T-helper 1 cell treated with Interleukin-12 subunit alpha and Interleukin-12 subunit beta and Interleukin-4 antibody, amounts not matched to agents 30 μg/mL and 1 μg/mL, for 36 hours (primary cell): ENCODE measurements at regions not wholly inside any gene's neighbourhood (a gene's known extent, or its start where the extent isn't known, plus 50 kb on each side); places are given as distances from the start of the nearest gene placed in this dataset.
"Not testable (repeated sequence)": the region's sequence is repeated elsewhere in the genome, so short reads cannot be mapped to it uniquely, and the experiment has no call there.

Experiments
- H3K27ac Mint-ChIP-seq: one replicate; pipeline ENCODE4 v1.8.0; 2021; ENCODE audit warnings: mild to moderate bottlenecking, mixed read lengths
- H3K27me3 Mint-ChIP-seq: one replicate; pipeline ENCODE4 v1.8.0; 2021; ENCODE audit warnings: low read depth, mixed read lengths
- H3K36me3 Mint-ChIP-seq: one replicate; pipeline ENCODE4 v1.8.0; 2021; ENCODE audit warnings: low read depth, mixed read lengths
- H3K4me1 Mint-ChIP-seq: one replicate; pipeline ENCODE4 v1.8.0; 2021; ENCODE audit warnings: low read depth, mixed read lengths
- H3K4me3 Mint-ChIP-seq: one replicate; pipeline ENCODE4 v1.8.0; 2021; ENCODE audit warnings: mild to moderate bottlenecking, moderate library complexity, mixed read lengths
- H3K9me3 Mint-ChIP-seq: one replicate; pipeline ENCODE4 v1.8.0; 2021; ENCODE audit warnings: mixed read lengths

- Mint-ChIP-seq H3K9me3 (peaks cover 2% of the 10 kb centered on the region), H3K27ac (no peak overlapping the region), H3K27me3 (peaks cover 5% of the 10 kb centered on the region), H3K4me3 (no peak overlapping the region), H3K36me3 (no peaks in the 10 kb centered on the region), H3K4me1 (no peaks in the 10 kb centered on the region)
Observed at GRCh38 chr7:149334930-149335329, 72.9 kb downstream of the ZNF783 start.

DNA sequence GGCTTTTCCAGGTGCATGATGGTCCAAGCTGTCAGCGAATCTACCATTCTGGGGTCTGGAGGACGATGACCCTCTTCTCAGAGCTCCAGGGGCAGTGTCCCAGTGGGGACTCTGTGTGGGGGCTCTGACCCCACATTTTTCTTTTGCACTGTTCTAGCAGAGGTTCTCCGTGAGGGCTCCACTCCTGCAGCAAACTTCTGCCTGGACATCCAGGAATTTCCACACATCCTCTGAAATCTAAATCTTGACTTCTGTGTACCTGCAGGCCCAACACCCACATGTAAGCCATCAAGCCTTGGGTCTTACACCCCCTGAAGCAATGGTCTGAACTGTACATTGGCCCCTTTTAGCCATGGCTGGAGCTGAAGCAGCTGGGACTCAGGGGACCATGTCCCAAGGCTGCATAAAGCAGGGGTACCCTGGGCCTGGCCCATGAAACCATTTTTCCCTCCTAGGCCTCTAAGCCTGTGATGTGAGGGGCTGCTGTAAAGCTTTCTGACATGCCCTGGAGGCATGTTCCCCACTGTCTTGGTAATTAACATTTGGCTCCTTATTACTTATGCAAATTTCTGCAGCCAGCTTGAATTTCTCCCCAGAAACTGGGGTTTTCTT, 86.9 kb downstream of the ZNF783 start:
- Mint-ChIP-seq H3K27me3 (peaks cover 10% of the 10 kb centered on the region), H3K4me3 (no peak overlapping the region), H3K4me1 (no peaks in the 10 kb centered on the region), H3K9me3 (peaks cover 52% of the 10 kb centered on the region), H3K36me3 (peaks cover 2% of the 10 kb centered on the region), H3K27ac (no peak overlapping the region)

DNA sequence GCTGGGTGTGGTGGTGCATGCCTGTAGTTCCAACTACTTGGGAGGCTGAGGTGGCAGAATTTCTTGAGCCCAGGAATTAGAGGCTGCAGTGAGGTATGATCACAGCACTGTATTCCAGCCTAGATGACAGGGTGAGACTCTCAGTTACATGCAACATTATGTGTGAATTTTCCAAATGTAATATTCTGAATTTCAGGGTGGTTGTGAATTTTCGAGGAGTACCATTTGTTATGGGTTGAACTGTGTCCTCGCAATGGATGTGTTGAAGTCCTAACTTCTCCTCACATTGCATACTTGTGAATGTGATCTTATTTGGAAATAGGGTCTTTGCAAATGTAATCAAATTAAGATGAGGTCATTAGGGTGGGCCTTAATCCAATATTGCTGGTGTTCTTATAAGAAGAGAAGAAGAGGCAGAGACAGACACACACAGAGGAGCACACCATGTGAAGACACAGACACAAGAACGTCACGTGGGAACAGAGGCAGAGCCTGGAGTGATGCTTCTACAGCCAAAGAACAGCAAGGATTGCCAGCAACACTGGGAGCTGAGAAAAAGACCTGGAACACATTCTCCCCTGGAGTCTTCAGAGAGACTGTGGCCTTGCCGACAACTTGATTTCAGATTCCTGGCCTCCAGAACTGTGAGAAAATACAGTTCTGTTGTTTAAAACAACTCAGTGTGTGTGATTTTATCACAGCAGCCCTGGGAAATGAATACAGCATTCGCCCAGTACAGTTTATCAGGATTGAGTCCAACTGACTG, 91.9 kb downstream of the ZNF783 start:
- H3K9me3 Mint-ChIP-seq: peaks cover 20% of the 10 kb centered on the region

GRCh38 chr7:149355035-149355389, 93.0 kb downstream of the ZNF783 start:
- H3K4me3 Mint-ChIP-seq, H3K27ac Mint-ChIP-seq, H3K4me1 Mint-ChIP-seq, H3K27me3 Mint-ChIP-seq, H3K36me3 Mint-ChIP-seq: not testable (repeated sequence)
- peaks cover 21% of the 10 kb centered on the region for H3K9me3 Mint-ChIP-seq

More for the DNA sequence above, 91.9 kb downstream of the ZNF783 start:
- Mint-ChIP-seq H3K27ac (no peak overlapping the region), H3K4me1 (no peaks in the 10 kb centered on the region), H3K36me3 (no peaks in the 10 kb centered on the region), H3K27me3 (peaks cover 4% of the 10 kb centered on the region), H3K4me3 (no peak overlapping the region)

GRCh38 chr7:149355390-149356048, 93.5 kb downstream of the ZNF783 start:
- Mint-ChIP-seq H3K4me1 (no peaks in the 10 kb centered on the region), H3K4me3 (no peak overlapping the region), H3K27me3 (peaks cover 4% of the 10 kb centered on the region), H3K36me3 (no peaks in the 10 kb centered on the region), H3K27ac (no peak overlapping the region), H3K9me3 (peaks cover 22% of the 10 kb centered on the region)

DNA sequence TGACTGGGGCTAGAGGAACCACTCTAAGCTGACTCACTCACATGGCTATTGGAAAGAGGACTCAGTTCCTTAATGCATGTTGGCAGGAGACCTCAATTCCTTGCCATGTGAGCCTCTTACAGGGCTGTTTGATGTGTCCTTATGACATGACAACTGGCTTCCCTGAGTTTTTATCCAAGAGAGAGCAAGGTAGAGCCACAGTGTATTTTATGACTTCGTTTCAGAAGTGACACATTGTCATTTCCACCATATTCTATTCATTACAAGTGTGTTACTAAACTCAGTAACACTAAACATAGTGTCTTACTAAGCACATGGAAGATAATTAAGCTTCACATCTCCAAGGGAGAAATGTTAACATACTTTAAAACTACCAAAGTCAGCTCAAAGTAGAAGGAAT, 98.2 kb downstream of the ZNF777 start:
- H3K36me3 Mint-ChIP-seq: no peaks in the 10 kb centered on the region

GRCh38 chr7:149367418-149368180, 93.3 kb downstream of the ZNF777 start:
- Mint-ChIP-seq H3K27ac (no peak overlapping the region), H3K27me3 (no peaks in the 10 kb centered on the region), H3K36me3 (peaks cover 2% of the 10 kb centered on the region), H3K4me1 (no peaks in the 10 kb centered on the region), H3K4me3 (no peak overlapping the region), H3K9me3 (peaks cover 18% of the 10 kb centered on the region)

More for the DNA sequence above, 98.2 kb downstream of the ZNF777 start:
- H3K27ac Mint-ChIP-seq: no peak overlapping the region
- peaks cover 29% of the 10 kb centered on the region for H3K9me3 Mint-ChIP-seq
- H3K27me3 Mint-ChIP-seq: no peaks in the 10 kb centered on the region
- H3K4me3 Mint-ChIP-seq: no peak overlapping the region
- no peaks in the 10 kb centered on the region for H3K4me1 Mint-ChIP-seq

DNA sequence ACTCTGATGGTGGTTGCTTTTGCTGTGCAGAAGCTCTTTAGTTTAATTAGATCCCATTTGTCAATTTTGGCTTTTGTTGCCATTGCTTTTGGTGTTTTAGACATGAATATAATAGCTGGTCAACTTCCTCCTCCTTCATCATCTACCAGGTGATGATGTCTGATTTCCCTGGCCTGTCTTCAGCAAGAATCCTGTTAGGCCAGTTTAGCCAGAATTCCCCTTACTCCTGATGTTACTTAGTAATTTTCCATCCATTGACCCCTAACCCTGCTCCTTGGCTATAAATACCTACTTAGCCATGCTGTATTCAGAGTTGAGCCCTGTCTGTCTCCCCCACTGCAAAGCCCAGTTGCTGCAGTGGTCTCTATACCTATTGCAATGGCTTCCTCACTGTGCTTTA, 91.4 kb downstream of the ZNF777 start:
- no peaks in the 10 kb centered on the region for H3K4me1 Mint-ChIP-seq
- no peaks in the 10 kb centered on the region for H3K27me3 Mint-ChIP-seq
- no peak overlapping the region for H3K4me3 Mint-ChIP-seq
- no peak overlapping the region for H3K27ac Mint-ChIP-seq
- peaks cover 24% of the 10 kb centered on the region for H3K9me3 Mint-ChIP-seq
- H3K36me3 Mint-ChIP-seq: peaks cover 5% of the 10 kb centered on the region

DNA sequence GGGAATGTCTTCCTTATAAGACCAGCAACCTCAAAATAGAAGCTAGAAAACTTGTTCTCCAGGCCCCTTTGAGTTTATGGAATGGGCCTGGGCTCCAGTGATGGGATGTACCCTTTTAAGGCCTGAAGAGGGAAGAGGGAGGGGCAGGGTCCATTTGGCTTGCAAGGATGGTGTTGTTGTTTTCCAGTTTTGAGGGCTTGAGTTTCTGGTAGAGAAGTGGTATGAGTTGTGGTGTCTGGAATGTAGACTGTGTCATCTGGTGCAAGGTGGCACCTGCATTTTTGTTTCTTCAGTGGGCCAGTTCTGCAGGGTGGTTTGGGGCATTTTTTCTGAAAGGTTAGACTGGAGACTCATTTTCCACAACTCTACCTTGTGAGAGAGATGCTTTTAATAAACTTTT, 90.1 kb downstream of the ZNF777 start:
- no peaks in the 10 kb centered on the region for H3K4me1 Mint-ChIP-seq
- no peak overlapping the region for H3K4me3 Mint-ChIP-seq
- no peak overlapping the region for H3K27ac Mint-ChIP-seq
- peaks cover 21% of the 10 kb centered on the region for H3K9me3 Mint-ChIP-seq
- peaks cover 5% of the 10 kb centered on the region for H3K36me3 Mint-ChIP-seq
- H3K27me3 Mint-ChIP-seq: no peaks in the 10 kb centered on the region

DNA sequence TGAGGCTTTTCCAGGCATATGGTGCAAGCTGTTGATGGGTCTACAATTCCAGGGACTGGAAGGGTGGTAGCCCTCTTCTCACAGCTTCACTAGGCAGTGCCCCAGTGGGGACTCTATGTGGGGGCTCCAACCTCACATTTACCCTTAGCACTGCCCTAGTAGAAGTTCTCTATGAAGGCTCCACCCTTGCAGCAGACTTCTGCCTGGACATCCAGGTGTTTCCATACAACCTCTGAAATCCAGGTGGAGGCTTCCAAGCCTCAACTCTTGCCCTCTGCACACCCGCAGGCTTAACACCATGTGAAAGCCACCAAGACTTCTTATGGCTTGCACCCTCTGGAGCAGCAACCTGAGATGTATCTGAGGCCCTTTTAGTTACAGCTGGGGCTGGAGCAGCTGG, 87.8 kb downstream of the ZNF777 start:
- H3K36me3 Mint-ChIP-seq: peaks cover 5% of the 10 kb centered on the region
- no peak overlapping the region for H3K4me3 Mint-ChIP-seq
- H3K9me3 Mint-ChIP-seq: peaks cover 18% of the 10 kb centered on the region
- no peaks in the 10 kb centered on the region for H3K4me1 Mint-ChIP-seq
- no peaks in the 10 kb centered on the region for H3K27me3 Mint-ChIP-seq
- no peak overlapping the region for H3K27ac Mint-ChIP-seq

DNA sequence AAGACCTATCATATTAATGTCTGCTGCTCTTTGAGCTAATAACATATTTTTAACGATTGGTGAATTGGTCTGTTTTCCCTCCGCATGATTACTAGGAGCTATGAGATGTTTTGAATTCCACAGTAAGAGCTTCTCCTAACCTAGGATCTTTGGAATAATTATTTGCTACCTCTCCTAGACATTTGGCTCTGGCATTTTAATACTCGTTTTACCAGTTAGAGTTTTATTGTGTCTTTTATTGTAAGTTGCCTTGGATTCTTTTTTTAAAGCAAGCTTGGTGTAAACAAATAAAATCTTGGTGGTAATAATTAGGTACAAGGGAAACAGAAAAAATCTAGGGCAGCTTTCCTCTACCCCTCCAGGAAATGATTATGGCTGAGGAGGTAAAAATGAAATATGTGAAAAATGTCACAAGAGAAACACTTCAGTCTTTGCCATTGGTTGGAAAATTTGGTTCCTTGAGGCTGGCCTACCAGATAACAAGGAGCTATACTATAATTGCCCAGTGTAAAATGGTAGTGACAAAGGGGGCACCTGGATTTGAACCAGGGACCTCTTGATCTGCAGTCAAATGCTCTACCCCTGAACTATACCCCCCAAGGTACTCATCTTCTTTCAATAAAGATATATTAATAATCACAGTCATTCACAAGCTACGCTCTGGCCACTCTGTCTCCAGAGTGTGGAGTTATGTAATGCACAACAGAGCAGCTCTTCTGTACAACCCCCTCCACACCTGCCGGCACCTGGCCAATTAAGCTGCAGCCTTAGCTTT, 85.4 kb downstream of the ZNF777 start:
- peaks cover 28% of the 10 kb centered on the region for H3K9me3 Mint-ChIP-seq
- no peak overlapping the region for H3K4me3 Mint-ChIP-seq
- no peaks in the 10 kb centered on the region for H3K27me3 Mint-ChIP-seq
- H3K4me1 Mint-ChIP-seq: no peaks in the 10 kb centered on the region
- H3K27ac Mint-ChIP-seq: no peak overlapping the region
- peaks cover 5% of the 10 kb centered on the region for H3K36me3 Mint-ChIP-seq

- no peaks in the 10 kb centered on the region for H3K27me3 Mint-ChIP-seq
- no peaks in the 10 kb centered on the region for H3K4me1 Mint-ChIP-seq
- H3K27ac Mint-ChIP-seq: no peak overlapping the region
- peaks cover 3% of the 10 kb centered on the region for H3K36me3 Mint-ChIP-seq
- no peak overlapping the region for H3K4me3 Mint-ChIP-seq
- H3K9me3 Mint-ChIP-seq: peaks cover 28% of the 10 kb centered on the region
Observed at GRCh38 chr7:149377386-149377785, 83.5 kb downstream of the ZNF777 start.

DNA sequence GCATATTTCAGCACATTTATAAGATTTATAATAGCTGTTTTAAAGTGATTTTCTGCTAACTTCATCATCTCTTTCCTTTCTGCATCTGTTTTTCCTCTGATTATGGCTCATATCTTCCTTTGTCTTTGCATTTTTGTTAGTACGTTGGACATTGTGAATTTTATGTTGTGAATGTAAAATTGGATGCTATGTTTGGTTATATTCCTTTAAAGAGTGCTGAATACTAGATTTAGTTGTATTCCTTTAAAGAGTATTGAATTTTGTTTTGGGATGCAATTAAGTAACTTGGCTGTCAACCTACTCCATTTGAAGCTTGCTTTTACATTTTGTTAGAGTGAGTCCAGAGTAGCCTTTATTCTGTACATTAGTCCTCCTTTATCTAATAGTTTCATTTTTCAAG, 81.2 kb downstream of the ZNF777 start:
- Mint-ChIP-seq H3K4me3 (no peak overlapping the region), H3K4me1 (no peaks in the 10 kb centered on the region), H3K36me3 (no peaks in the 10 kb centered on the region), H3K9me3 (peaks cover 15% of the 10 kb centered on the region), H3K27ac (no peak overlapping the region), H3K27me3 (no peaks in the 10 kb centered on the region)

GRCh38 chr7:149381245-149381644, 79.6 kb downstream of the ZNF777 start:
- Mint-ChIP-seq H3K27ac (no peak overlapping the region), H3K9me3 (peaks cover 15% of the 10 kb centered on the region), H3K4me1 (no peaks in the 10 kb centered on the region), H3K36me3 (no peaks in the 10 kb centered on the region), H3K27me3 (no peaks in the 10 kb centered on the region), H3K4me3 (no peak overlapping the region)
